Body of pancreas (tissue), 4 donors: ENCODE measurements at regions not wholly inside any gene's neighbourhood (a gene's known extent, or its start where the extent isn't known, plus 50 kb on each side); places are given as distances from the start of the nearest gene placed in this dataset.

Experiments
- CTCF ChIP-seq, 7 experiments: fragments of 450-650 bp in 4 of 7; fragments of 200-600 bp in 3 of 7; sonication (generic) in 3 of 7; IDR thresholded peaks; one replicate each; pipeline ENCODE4 v1.5.1; 2016 to 2019; ENCODE audit warnings: antibody characterized with exemption in 7 of 7
- POLR2A ChIP-seq, 3 donors: fragments of 450-650 bp; IDR thresholded peaks; one replicate each; pipeline ENCODE4 v1.6.1; 2016; ENCODE audit warnings: antibody characterized with exemption in 3 of 3, mild to moderate bottlenecking in 2 of 3

DNA sequence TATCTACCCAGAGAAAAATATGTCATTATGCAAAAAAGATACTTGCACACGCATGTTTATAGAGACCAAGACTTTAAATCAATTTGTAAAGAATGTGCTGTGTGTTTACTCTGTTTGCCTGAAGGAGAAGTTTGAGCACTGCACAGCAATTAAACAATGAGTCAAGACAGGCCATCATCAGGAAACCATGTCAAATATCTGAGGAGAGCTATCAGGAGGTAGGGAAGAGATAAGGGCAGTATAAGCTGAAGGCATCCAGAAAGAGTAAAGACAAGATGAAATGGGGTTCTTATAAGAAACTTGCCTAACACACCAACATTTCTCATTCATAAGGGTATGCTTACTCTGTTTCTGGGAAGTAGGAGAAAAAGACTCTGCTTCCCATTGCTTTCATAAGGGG is 405.8 kb upstream of the PTGER4 start:
- TF ChIP-seq CTCF (IDR thresholded peaks at IDR 0.05) (no peak), POLR2A (IDR thresholded peaks at IDR 0.05) (no peak)
